ENCODE measurements at regions not wholly inside any gene's neighbourhood (a gene's known extent, or its start where the extent isn't known, plus 50 kb on each side); places are given as distances from the start of the nearest gene placed in this dataset.

- DNase-seq (ENCODE audit: low read depth in 1 of 2, low spot score in 1 of 2): no peak
Observed at GRCh38 chrX:39519566-39520301, 578.0 kb downstream of the BCOR start.

GRCh38 chrX:39525758-39526157, 572.0 kb downstream of the BCOR start:
- DNase-seq (ENCODE audit: low read depth in 1 of 2, low spot score in 1 of 2): no peak

GRCh38 chrX:39527025-39527424, 570.7 kb downstream of the BCOR start:
- DNase-seq (ENCODE audit: low read depth in 1 of 2, low spot score in 1 of 2): no peak

- DNase-seq (ENCODE audit: low read depth in 1 of 2, low spot score in 1 of 2): no peak
Observed at GRCh38 chrX:39528161-39528916, 569.4 kb downstream of the BCOR start.

DNA sequence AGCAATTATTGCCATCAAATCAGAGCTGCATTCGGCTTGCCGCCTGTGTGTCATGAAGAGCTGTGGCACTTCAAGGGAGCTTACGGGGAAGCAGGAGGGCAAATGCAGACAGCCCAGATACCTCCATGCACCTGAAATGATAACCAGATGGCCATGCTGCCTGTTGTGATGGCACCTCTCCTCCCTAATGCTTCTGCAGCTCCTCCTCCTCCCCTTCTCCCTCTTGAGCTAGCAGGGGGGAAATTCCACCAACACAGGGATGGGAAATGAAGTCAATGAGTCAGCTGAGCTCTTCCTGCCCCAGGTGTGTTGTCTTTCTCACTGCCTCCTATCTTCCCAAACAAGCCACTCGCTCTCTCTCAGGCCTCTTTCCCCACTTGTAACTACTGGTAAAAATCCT, 565.0 kb downstream of the BCOR start:
- DNase-seq (ENCODE audit: low read depth in 1 of 2, low spot score in 1 of 2): no peak

DNA sequence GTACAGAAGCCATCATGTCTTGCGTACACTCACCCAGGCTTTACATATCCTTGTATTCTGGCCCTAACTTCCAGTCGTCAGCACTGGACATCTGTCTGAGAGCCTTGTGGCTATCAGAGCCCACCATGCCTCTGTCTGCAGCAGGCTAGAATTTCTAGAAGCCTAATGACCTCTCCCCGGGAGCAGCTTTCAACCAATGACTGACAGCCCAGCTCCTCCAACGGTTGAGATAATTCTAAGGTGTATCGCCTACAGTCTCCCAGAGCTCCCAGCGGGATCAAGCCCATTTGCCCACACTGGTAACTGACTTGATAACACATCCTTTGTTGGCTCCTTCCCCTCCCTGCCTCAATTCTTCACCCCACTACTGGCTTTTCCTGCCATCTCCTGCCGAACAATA, 562.8 kb downstream of the BCOR start:
- DNase-seq (ENCODE audit: low read depth in 1 of 2, low spot score in 1 of 2): no peak

DNA sequence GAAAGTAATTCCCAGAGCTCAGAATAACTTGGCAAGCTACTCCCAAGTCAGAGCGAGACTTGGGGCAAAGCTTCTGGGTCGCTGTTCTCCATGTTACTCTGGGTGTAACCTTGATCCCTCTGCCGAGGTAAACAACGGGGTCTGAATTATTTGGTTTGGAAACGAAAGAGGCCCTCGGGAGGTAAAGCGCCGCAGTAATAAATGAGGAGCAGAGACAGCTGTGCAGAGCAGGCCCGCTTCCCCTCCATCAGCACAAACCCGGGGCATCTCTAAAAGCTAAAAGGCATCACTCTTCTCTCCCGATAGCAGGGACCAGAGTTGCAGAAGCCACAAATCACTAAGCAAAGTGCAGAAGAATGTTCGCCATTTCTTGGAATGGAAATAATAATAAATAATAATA, 561.5 kb downstream of the BCOR start:
- DNase-seq (ENCODE audit: low read depth in 1 of 2, low spot score in 1 of 2): no peak

- DNase-seq (ENCODE audit: low read depth in 1 of 2, low spot score in 1 of 2): no peak
Observed at GRCh38 chrX:39541881-39542280, 555.9 kb downstream of the BCOR start.

GRCh38 chrX:39542316-39542715, 555.4 kb downstream of the BCOR start:
- DNase-seq (ENCODE audit: low read depth in 1 of 2, low spot score in 1 of 2): no peak

DNA sequence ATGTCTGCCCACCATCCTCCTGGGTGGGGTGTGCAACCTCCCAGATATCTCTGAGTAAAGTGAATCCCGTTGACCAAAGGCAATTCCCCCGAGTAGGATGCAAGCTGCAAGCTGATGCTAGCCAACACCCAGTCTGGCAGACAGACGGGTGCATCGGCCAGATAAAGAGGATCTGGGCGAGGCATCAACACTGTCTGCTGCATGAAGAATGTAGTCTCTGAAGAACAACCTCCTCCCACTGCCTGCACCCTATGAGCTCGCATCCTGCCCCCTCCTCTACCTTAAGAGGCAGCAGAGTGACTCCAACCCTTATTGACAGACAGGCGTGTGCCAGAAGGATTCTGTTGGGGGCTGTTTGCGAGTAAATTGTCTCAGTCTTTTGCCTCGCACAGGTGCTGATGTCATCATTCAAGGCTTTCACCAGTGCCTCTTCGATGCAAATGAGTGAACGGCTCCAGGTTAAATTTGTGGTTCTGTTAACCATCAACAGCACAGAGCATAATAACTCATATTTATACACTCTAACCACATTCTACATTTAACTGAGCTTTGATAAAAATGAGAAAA, 546.9 kb downstream of the BCOR start:
- no peak for DNase-seq (ENCODE audit: low read depth in 1 of 2, low spot score in 1 of 2)

- DNase-seq (ENCODE audit: low read depth in 1 of 2, low spot score in 1 of 2): no peak
Observed at GRCh38 chrX:39551762-39552161, 546.0 kb downstream of the BCOR start.

DNA sequence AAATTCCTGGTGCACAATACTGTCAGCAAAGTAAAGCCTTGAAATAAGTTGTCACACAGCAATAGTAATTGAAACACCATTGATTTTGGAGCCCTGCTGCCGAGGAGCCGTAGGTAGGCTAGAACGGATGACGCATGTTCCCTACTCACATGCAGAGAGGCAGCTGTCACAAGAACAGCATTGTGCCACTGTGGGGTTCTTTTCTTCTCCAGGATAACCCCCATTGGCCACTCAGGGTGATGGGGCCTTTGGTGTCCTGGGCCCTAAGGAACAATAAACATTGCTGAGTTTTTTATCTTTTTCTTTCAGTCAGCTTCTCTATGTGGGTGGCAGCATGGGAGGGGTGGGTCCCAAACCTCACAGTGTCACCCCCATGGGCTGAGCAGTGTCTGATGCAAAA, 542.3 kb downstream of the BCOR start:
- DNase-seq (ENCODE audit: low read depth in 1 of 2, low spot score in 1 of 2): no peak

DNA sequence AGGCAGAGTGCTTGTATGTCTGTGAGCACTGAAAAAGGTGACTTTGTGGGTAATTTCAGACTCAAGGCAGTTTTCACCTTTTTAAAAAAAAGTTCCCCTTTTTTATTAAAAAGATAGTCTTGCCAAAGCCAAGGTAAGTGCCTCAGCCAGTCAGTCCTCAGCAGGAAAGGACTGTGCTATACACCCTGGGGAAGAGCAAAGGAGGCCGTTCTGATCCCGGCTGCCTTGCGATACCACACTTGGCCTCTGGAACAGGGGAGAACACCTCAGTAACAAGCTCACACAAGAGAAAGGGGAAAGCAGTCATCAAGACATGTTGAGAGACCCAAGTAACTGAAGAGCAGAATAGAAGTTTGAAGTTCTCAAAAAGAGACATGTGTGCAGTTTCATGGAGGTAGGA, 541.7 kb downstream of the BCOR start:
- DNase-seq (ENCODE audit: low read depth in 1 of 2, low spot score in 1 of 2): no peak

GRCh38 chrX:39559229-39559628, 538.5 kb downstream of the BCOR start:
- DNase-seq (ENCODE audit: low read depth in 1 of 2, low spot score in 1 of 2): no peak

DNA sequence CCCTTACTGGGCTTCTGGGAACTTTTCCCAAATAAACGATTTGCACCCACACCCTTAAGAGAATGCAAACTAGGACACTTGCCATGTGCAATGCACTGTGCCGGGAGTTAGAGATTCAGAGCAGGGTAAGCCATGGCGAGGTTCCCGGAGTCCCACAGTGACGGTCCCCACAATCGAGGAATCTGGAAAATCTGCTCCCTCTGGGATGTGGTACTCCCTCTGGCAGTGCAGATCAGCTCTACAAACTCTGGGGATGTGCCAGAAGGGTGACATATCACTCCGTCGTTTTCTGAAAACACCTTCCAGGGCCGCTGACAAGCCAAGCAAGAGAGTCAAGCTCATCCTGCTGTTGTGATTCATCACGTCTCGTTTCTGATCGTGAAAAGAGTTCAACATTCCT, 537.5 kb downstream of the BCOR start:
- DNase-seq (ENCODE audit: low read depth in 1 of 2, low spot score in 1 of 2): no peak

- DNase-seq (ENCODE audit: low read depth in 1 of 2, low spot score in 1 of 2): no peak
Observed at GRCh38 chrX:39563178-39563577, 534.6 kb downstream of the BCOR start.

GRCh38 chrX:39564751-39565150, 533.0 kb downstream of the BCOR start:
- DNase-seq (ENCODE audit: low read depth in 1 of 2, low spot score in 1 of 2): no peak

- no peak for DNase-seq (ENCODE audit: low read depth in 1 of 2, low spot score in 1 of 2)
Observed at GRCh38 chrX:39574178-39574577, 523.6 kb downstream of the BCOR start.

DNA sequence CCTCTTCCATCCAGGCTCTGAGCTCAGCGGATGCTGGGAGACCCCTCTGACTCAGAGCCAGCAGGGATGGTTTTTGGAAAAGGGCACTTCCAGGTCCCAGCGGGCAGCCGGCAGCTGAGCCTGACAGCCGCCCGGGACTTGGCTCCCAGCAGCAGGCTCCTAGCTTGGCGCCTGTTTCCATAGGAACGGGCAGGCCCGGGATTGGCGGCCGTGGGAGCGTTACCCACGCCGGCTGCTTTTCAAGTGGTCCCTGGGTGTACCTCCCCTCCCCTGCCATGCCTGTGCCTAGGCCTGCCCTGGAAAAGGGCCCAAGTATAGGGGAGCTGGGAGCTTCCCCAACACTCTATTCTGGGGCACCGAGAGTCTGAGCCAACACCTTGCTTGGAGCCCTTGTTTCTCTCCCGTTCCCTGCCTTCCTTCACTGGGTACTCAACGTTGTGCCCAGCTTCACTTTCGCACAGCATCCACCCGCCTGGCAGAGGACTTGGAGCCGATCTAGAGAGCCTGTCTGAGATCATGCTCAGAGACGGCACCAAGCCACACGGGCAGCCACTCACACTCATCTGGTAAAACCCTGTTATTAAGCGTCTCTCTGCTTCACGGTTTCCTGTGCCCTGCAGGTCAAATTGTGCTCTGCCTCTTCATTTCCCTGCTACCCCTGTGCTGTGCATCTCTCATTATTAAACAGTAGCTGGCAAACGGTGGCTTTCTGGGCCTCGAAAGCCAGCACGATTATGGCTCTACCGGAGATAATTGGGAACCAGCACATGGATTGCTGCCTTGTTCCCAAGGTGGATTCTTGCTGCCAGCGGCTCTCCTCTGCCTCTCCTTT, 521.5 kb downstream of the BCOR start:
- no peak for DNase-seq (ENCODE audit: low read depth in 1 of 2, low spot score in 1 of 2)

DNA sequence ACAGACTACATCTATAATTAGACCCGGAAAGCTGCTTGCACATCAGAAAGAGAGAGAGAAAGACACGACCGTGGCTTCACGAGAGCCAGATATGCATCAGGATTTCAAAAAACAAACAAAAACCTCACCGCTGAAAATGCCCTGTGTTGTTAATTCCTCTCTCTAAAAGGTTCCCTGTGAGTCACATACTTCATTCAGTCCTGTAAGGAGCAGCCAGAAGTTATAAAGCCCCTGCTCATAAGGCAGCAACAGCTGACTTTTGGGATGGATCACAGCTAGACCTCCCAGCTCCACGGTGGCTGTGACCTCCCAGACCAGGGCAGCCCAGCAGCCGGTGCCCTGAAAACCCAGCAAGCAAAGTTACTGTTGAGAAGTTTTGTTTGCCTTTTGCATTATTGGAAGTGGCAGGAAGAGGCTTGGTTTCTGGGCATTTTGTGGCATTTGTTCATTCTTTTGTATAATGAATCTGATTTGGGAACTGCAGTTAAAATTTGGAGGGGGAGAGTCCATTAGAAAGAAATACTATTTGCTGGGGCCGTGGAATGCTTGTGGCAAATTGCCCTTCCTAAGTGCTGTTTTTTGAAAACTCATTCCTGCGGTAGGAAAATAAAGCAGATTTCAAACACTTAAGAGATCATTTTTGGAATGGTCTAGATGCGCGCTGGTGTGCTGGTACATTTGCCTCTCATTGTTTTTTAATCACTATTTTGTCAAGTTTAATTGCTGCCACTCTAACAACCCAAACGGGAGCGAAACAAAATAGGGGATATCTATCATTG, 520.4 kb downstream of the BCOR start:
- DNase-seq (ENCODE audit: low read depth in 1 of 2, low spot score in 1 of 2): no peak
